Activated naive CD4-positive, alpha-beta T cell treated with anti-CD3 and anti-CD28 coated beads, Interleukin-2, amount 50 U/mL, for 24 hours (primary cell): ENCODE measurements at regions not wholly inside any gene's neighbourhood (a gene's known extent, or its start where the extent isn't known, plus 50 kb on each side); places are given as distances from the start of the nearest gene placed in this dataset.

Experiments used
- H3K27ac Mint-ChIP-seq: one replicate; pipeline ENCODE4 v1.8.0; 2021; ENCODE audit warnings: mild to moderate bottlenecking, mixed read lengths
- H3K27me3 Mint-ChIP-seq: one replicate; pipeline ENCODE4 v1.8.0; 2021; ENCODE audit warnings: mixed read lengths
- H3K36me3 Mint-ChIP-seq: one replicate; pipeline ENCODE4 v1.8.0; 2021; ENCODE audit warnings: mixed read lengths
- H3K4me1 Mint-ChIP-seq: one replicate; pipeline ENCODE4 v1.8.0; 2021; ENCODE audit warnings: mixed read lengths
- H3K4me3 Mint-ChIP-seq: one replicate; pipeline ENCODE4 v1.8.0; 2021; ENCODE audit warnings: mild to moderate bottlenecking, mixed read lengths
- H3K9me3 Mint-ChIP-seq: one replicate; pipeline ENCODE4 v1.8.0; 2021; ENCODE audit warnings: mixed read lengths

DNA sequence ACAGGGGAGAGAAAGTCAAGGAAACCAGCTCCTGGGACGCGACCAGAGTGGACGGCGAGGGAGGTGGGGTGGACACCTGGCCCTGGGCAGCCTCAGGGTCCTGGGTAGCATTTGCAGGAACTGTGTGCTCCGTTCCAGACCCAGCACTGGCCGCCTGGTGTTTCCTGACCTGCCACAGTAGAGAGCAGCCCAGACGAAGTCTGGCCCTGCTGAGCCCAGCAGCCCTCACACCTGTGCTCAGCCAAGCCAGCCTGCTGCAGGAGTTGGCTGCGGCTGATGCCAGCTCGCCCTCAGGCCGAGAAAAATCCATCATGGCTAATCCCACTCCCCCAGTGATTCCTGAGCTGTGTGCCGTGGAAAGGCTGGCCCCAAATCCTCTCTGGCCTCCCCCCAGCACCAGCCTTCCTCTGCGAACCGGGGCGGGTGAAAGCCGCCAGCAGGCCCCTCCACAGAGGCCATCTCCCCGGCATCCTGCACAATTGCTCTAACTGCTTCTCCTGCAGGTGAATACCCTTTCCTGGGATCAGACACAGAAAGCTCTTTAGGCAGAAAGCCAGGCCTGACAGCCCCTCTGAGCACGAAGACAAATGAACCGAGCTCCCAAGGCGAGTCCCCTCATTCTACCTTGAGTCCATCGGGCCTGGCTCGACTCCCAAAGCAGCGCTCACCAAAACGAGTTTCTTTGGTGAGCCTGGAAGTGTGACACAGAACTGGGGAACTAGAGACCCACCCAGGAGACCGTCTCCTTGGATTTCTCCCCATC is 88.6 kb downstream of the RTL6 start:
- Mint-ChIP-seq H3K27me3 (no peaks in the 10 kb centered on the region), H3K27ac (no peak overlapping the region), H3K36me3 (no peaks in the 10 kb centered on the region), H3K9me3 (no peaks in the 10 kb centered on the region), H3K4me1 (no peaks in the 10 kb centered on the region), H3K4me3 (no peak overlapping the region)

GRCh38 chr22:44408829-44409192 is 89.2 kb downstream of the RTL6 start:
- Mint-ChIP-seq H3K27ac (no peak overlapping the region), H3K4me3 (no peak overlapping the region), H3K27me3 (no peaks in the 10 kb centered on the region), H3K4me1 (no peaks in the 10 kb centered on the region), H3K9me3 (no peaks in the 10 kb centered on the region), H3K36me3 (no peaks in the 10 kb centered on the region)

GRCh38 chr22:44407987-44408828 is 89.8 kb downstream of the RTL6 start:
- H3K36me3 Mint-ChIP-seq: no peaks in the 10 kb centered on the region
- H3K4me1 Mint-ChIP-seq: no peaks in the 10 kb centered on the region

GRCh38 chr22:44407171-44407986 is 90.7 kb downstream of the RTL6 start:
- no peaks in the 10 kb centered on the region for H3K9me3 Mint-ChIP-seq
- no peaks in the 10 kb centered on the region for H3K4me1 Mint-ChIP-seq
- no peak overlapping the region for H3K4me3 Mint-ChIP-seq
- no peak overlapping the region for H3K27ac Mint-ChIP-seq
- no peaks in the 10 kb centered on the region for H3K27me3 Mint-ChIP-seq
- H3K36me3 Mint-ChIP-seq: no peaks in the 10 kb centered on the region

More at GRCh38 chr22:44407987-44408828, 89.8 kb downstream of the RTL6 start:
- Mint-ChIP-seq H3K27me3 (no peaks in the 10 kb centered on the region), H3K4me3 (no peak overlapping the region), H3K9me3 (no peaks in the 10 kb centered on the region), H3K27ac (no peak overlapping the region)

GRCh38 chr22:44406341-44407170 is 91.5 kb downstream of the RTL6 start:
- no peak overlapping the region for H3K4me3 Mint-ChIP-seq
- H3K4me1 Mint-ChIP-seq: no peaks in the 10 kb centered on the region
- H3K27me3 Mint-ChIP-seq: no peaks in the 10 kb centered on the region
- H3K9me3 Mint-ChIP-seq: no peaks in the 10 kb centered on the region
- no peak overlapping the region for H3K27ac Mint-ChIP-seq
- no peaks in the 10 kb centered on the region for H3K36me3 Mint-ChIP-seq

DNA sequence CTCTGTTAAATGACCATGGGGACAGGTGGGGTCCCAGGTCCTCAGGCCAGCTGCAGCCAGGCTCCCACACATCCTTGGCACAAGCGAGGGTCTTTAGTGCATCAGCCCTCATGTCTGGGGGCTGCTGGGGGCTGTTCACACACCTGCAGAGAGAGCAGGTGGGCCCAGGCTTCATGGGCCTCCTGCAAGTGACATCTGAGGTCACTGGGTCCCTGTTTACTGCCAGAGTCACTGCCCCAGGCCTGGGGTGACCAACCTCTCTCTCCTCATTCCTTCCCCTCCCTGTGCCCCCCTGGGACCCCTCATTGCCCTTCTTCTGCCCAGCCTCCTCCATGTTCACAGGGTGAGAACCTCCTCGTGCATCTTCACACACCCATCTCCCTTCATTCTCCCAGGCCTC is 92.4 kb downstream of the RTL6 start:
- no peaks in the 10 kb centered on the region for H3K27me3 Mint-ChIP-seq
- no peaks in the 10 kb centered on the region for H3K36me3 Mint-ChIP-seq
- no peak overlapping the region for H3K27ac Mint-ChIP-seq

GRCh38 chr22:44404341-44405020 is 91.7 kb upstream of the SHISAL1 start:
- Mint-ChIP-seq H3K4me1 (no peaks in the 10 kb centered on the region), H3K9me3 (no peaks in the 10 kb centered on the region), H3K4me3 (no peak overlapping the region), H3K36me3 (no peaks in the 10 kb centered on the region), H3K27ac (no peak overlapping the region), H3K27me3 (no peaks in the 10 kb centered on the region)

More for the DNA sequence above, 92.4 kb downstream of the RTL6 start:
- no peak overlapping the region for H3K4me3 Mint-ChIP-seq
- no peaks in the 10 kb centered on the region for H3K4me1 Mint-ChIP-seq
- no peaks in the 10 kb centered on the region for H3K9me3 Mint-ChIP-seq

GRCh38 chr22:44403602-44404329 is 91.0 kb upstream of the SHISAL1 start:
- Mint-ChIP-seq H3K27ac (no peak overlapping the region), H3K4me1 (no peaks in the 10 kb centered on the region), H3K27me3 (no peaks in the 10 kb centered on the region), H3K9me3 (no peaks in the 10 kb centered on the region), H3K36me3 (no peaks in the 10 kb centered on the region), H3K4me3 (no peak overlapping the region)

GRCh38 chr22:44403166-44403565 is 90.4 kb upstream of the SHISAL1 start:
- Mint-ChIP-seq H3K4me1 (no peaks in the 10 kb centered on the region), H3K36me3 (no peaks in the 10 kb centered on the region), H3K9me3 (no peaks in the 10 kb centered on the region), H3K27me3 (no peaks in the 10 kb centered on the region), H3K4me3 (no peak overlapping the region), H3K27ac (no peak overlapping the region)

DNA sequence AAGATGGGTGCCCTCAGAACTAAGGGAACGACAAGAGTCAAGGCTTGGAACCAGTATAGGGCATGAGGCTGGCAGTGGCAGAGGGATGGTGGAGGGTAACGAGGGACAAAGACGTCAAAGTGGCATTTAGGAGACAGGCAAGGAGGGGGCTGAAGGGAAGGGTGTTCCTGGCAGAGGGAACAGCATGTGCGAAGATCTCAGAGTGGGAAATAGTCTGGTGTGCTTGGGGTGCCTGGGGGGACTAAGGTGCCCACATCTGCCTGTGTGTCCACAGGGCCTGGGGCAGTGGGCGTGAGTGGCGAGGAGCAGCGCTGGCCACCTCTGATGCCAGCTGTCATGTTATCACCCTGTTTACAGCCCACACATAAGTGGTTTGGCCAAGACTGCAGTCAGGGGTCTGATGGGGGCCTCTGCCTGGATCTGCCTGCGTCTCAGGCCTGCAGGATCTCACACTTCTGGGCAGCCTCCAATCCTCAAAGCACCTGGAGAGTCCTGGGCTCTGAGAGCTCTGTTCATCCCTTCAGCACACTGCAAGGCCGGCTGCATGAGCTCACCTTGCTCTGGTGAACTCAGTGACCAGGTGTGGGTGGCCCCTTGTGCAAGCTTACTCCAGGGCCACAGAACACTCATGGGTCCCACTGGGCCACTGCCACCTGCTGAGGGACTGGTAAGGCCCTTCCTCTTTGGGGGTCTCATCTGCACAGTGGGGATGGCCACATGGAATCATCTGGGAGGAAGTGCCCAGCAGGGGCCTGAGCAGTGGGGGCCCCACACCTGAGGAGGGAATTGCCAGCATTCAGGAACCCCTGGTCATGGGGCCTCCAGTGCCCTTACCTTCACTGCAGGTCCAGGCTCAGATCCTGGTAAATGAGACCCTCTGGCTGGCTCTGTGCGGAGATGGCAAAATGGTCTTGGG is 89.7 kb upstream of the SHISAL1 start:
- Mint-ChIP-seq H3K4me1 (no peaks in the 10 kb centered on the region), H3K4me3 (no peak overlapping the region), H3K27ac (no peak overlapping the region), H3K36me3 (no peaks in the 10 kb centered on the region), H3K27me3 (no peaks in the 10 kb centered on the region), H3K9me3 (no peaks in the 10 kb centered on the region)

DNA sequence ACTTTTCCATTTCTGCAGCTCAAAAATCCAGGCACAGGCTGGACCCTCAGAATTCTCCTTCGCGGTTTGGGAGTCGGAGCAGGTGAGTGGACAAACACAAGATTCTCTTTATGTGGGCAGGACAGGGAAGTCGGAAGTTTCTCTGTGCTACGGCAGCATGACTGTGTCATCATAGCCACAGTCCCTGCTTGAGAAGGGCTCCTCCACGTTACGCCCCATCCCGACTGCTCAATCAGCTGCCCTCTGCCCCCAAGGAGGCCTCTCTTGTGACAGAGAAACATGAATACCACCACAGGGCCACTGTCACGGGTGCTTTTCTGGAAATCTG is 89.0 kb upstream of the SHISAL1 start:
- no peaks in the 10 kb centered on the region for H3K4me1 Mint-ChIP-seq
- H3K36me3 Mint-ChIP-seq: no peaks in the 10 kb centered on the region
- no peaks in the 10 kb centered on the region for H3K9me3 Mint-ChIP-seq
- no peak overlapping the region for H3K4me3 Mint-ChIP-seq
- H3K27me3 Mint-ChIP-seq: no peaks in the 10 kb centered on the region
- H3K27ac Mint-ChIP-seq: no peak overlapping the region

DNA sequence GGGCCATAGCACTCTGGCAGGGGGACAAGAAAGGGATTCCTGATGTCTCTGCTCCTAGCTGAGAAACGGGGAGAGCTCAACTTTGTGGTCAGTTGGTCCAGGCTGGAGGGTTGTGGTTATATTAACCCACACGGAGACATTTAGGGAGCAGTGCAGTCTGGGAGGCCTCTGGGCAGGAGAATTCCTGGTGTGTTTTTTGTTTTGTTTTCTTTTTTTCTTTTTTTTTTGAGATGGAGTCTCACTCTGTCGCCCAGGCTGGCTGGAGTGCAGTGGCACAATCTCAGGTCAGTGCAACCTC is 88.0 kb upstream of the SHISAL1 start:
- Mint-ChIP-seq H3K4me1 (no peaks in the 10 kb centered on the region), H3K27me3 (no peaks in the 10 kb centered on the region), H3K36me3 (no peaks in the 10 kb centered on the region), H3K9me3 (no peaks in the 10 kb centered on the region), H3K4me3 (no peak overlapping the region), H3K27ac (no peak overlapping the region)

- no peak overlapping the region for H3K4me3 Mint-ChIP-seq
- no peaks in the 10 kb centered on the region for H3K36me3 Mint-ChIP-seq
- H3K9me3 Mint-ChIP-seq: no peaks in the 10 kb centered on the region
- H3K27me3 Mint-ChIP-seq: no peaks in the 10 kb centered on the region
- no peak overlapping the region for H3K27ac Mint-ChIP-seq
- no peaks in the 10 kb centered on the region for H3K4me1 Mint-ChIP-seq
Measured at GRCh38 chr22:44399906-44400762, 87.4 kb upstream of the SHISAL1 start.
